Epithelial cell of proximal tubule (primary cell): ENCODE measurements at regions not wholly inside any gene's neighbourhood (a gene's known extent, or its start where the extent isn't known, plus 50 kb on each side); places are given as distances from the start of the nearest gene placed in this dataset.

Source experiments
- DNase-seq: peaks from one replicate; pipeline ENCODE4 v3.0.0-alpha.2; 2011; ENCODE audit warnings: low read depth
- H3K4me3 ChIP-seq: 2 replicates; pipeline ENCODE4 v1.5.1; 2011; ENCODE audit warnings: low read depth, mild to moderate bottlenecking, low read length
- CTCF ChIP-seq: conservative IDR thresholded peaks from 2 replicates; pipeline ENCODE4 v1.5.1; 2012; ENCODE audit warnings: low read depth, mild to moderate bottlenecking, low read length

- no peak for TF ChIP-seq CTCF
- H3K4me3 ChIP-seq = no peak overlapping the region
- DNase-seq = no peak
These were observed 76.2 kb upstream of the IL2 start for GRCh38 chr4:122532766-122533165.

GRCh38 chr4:122531514-122531913 is 75.0 kb upstream of the IL2 start:
- H3K4me3 ChIP-seq = no peak overlapping the region
- no peak for DNase-seq
- no peak for TF ChIP-seq CTCF

GRCh38 chr4:122531038-122531437 is 74.5 kb upstream of the IL2 start:
- no peak for DNase-seq
- TF ChIP-seq CTCF = no peak
- H3K4me3 ChIP-seq = no peak overlapping the region

GRCh38 chr4:122528879-122529278 is 72.4 kb upstream of the IL2 start:
- no peak for TF ChIP-seq CTCF
- H3K4me3 ChIP-seq = no peak overlapping the region
- no peak for DNase-seq

- DNase-seq = peak; percentile 41
- no peak overlapping the region for H3K4me3 ChIP-seq
- TF ChIP-seq CTCF = no peak
These were observed 69.3 kb upstream of the IL2 start for GRCh38 chr4:122525865-122526264.

- DNase-seq = no peak
- no peak overlapping the region for H3K4me3 ChIP-seq
- TF ChIP-seq CTCF = no peak
These were observed 67.7 kb upstream of the IL2 start for GRCh38 chr4:122524176-122524575.

DNA sequence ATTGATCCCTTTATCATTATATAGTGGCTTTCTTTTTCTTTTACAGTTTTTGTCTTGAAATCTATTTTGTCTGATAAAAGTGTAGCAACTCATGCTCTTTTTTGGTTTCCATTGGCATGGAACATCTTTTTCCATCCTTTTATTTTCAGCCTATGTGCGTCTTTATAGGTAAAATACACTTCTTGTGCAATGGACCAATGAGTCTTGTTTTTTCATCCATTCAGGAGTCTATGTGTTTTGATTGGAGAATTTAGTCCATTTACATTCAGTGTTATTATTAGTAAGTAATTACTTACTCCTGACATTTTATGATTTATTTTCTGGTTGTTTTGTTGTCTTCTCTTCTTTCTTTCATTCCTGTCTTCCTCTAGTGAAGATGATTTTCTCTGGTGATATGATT is 66.4 kb upstream of the IL2 start:
- DNase-seq = no peak
- no peak overlapping the region for H3K4me3 ChIP-seq
- TF ChIP-seq CTCF = no peak
